H1 (cell line): ENCODE measurements at regions not wholly inside any gene's neighbourhood (a gene's known extent, or its start where the extent isn't known, plus 50 kb on each side); places are given as distances from the start of the nearest gene placed in this dataset.

Experiments
- CTCF ChIA-PET: fragments of 300-600 bp; sonication (Branson Sonifier 250); formaldehyde crosslinking; loops from one replicate; lab custom pipeline; 2021; ENCODE audit not compliant: partially characterized antibody; lab: Charles Lee
- POLR2A ChIA-PET: fragments of 300-600 bp; sonication (Branson Sonifier 250); formaldehyde crosslinking; loops from one replicate; lab custom pipeline; 2021; ENCODE audit warnings: inconsistent platforms; ENCODE audit not compliant: partially characterized antibody; lab: Charles Lee
- DNase-seq, 2 experiments: peaks; one replicate each; pipeline versions ENCODE4 v3.0.0 to v3.0.0-alpha.2; 2010 to 2022; ENCODE audit warnings: low spot score in 2 of 2, low read depth in 1 of 2, mixed read lengths in 1 of 2
- FAIRE-seq: peaks from 2 replicates; lab custom pipeline; 2011; peaks lifted over from hg19 to GRCh38; lab: Jason Lieb, UNC
- H2AFZ ChIP-seq: 2 replicates; pipeline ENCODE4 v1.8.1; 2012; ENCODE audit warnings: low read length, inconsistent platforms
- H2AK5ac ChIP-seq: 2 replicates; pipeline ENCODE4 v1.6.1; 2013; ENCODE audit warnings: low read depth, low read length
- H2BK120ac ChIP-seq: replicated peaks from 2 replicates; pipeline ENCODE3; 2013; ENCODE audit warnings: low read depth, low read length, inconsistent platforms
- H2BK12ac ChIP-seq: 2 replicates; pipeline ENCODE4 v1.6.1; 2013; ENCODE audit warnings: low read depth, low read length
- H2BK15ac ChIP-seq: 2 replicates; pipeline ENCODE4 v1.6.1; 2013; ENCODE audit warnings: low read length
- H2BK20ac ChIP-seq: 2 replicates; pipeline ENCODE4 v1.6.1; 2013; ENCODE audit warnings: low read length
- H2BK5ac ChIP-seq: 2 replicates; pipeline ENCODE4 v1.6.1; 2013; ENCODE audit warnings: low read depth, low read length
- H3K14ac ChIP-seq: 2 replicates; pipeline ENCODE4 v1.6.1; 2013; ENCODE audit warnings: inconsistent platforms; ENCODE audit not compliant: insufficient read length
- H3K18ac ChIP-seq: 2 replicates; pipeline ENCODE4 v1.6.1; 2013; ENCODE audit warnings: low read length; ENCODE audit errors: extremely low read depth
- H3K23ac ChIP-seq: 2 replicates; pipeline ENCODE4 v1.6.1; 2013; ENCODE audit warnings: inconsistent platforms; ENCODE audit not compliant: insufficient read length
- H3K23me2 ChIP-seq: 2 replicates; pipeline ENCODE4 v1.6.1; 2013; ENCODE audit warnings: low read depth, low read length
- H3K27ac ChIP-seq: 2 replicates; pipeline ENCODE4 v1.6.1; 2011; ENCODE audit warnings: low read depth, low read length, inconsistent platforms
- H3K27me3 ChIP-seq, 4 experiments: replicated peaks in 1 of 4; 1 replicate in 1 of 4; 2 replicates in 3 of 4; pipeline versions ENCODE4 v1.6.1 to v1.8.1; 2011 to 2013; ENCODE audit warnings: low read length in 3 of 4, mild to moderate bottlenecking in 3 of 4, inconsistent platforms in 2 of 4, mixed read lengths in 2 of 4, moderate library complexity in 1 of 4; ENCODE audit not compliant: control insufficient read depth in 3 of 4, insufficient read depth in 3 of 4; ENCODE audit errors: extremely low read depth in 1 of 4
- H3K36me3 ChIP-seq, 4 experiments: 2 replicates each; pipeline versions ENCODE4 v1.6.1 to v1.8.1; 2011 to 2013; ENCODE audit warnings: mild to moderate bottlenecking in 4 of 4, low read length in 3 of 4, moderate library complexity in 2 of 4, control low read depth in 1 of 4, inconsistent platforms in 1 of 4; ENCODE audit not compliant: insufficient read depth in 4 of 4, control insufficient read depth in 2 of 4
- H3K4ac ChIP-seq: replicated peaks from 2 replicates; pipeline ENCODE3; 2013; ENCODE audit warnings: low read length, low read depth, mixed read lengths, inconsistent platforms; ENCODE audit not compliant: insufficient read length
- H3K4me1 ChIP-seq, 4 experiments: replicated peaks in 1 of 4; 1 replicate in 1 of 4; 2 replicates in 3 of 4; pipeline versions ENCODE4 v1.6.1 to v1.8.1; 2011 to 2013; ENCODE audit warnings: low read length in 3 of 4, inconsistent platforms in 2 of 4, mixed read lengths in 1 of 4; ENCODE audit not compliant: insufficient read depth in 4 of 4, control insufficient read depth in 3 of 4
- H3K4me2 ChIP-seq, 2 experiments: 2 replicates each; pipeline versions ENCODE4 v1.6.1 to v1.8.1; 2011 to 2013; ENCODE audit warnings: low read depth in 2 of 2, low read length in 2 of 2, control low read depth in 1 of 2, inconsistent platforms in 1 of 2, mild to moderate bottlenecking in 1 of 2; ENCODE audit not compliant: insufficient read depth in 1 of 2
- H3K4me3 ChIP-seq, 4 experiments: fragments of 200-600, 300-600 bp in 1 of 4; sonication (generic), shearing (Covaris generic), sonication (Bioruptor Twin) in 1 of 4; 2 replicates each; pipeline versions ENCODE4 v1.5.1 to v1.8.1; 2011 to 2016; ENCODE audit warnings: low read length in 4 of 4, low read depth in 3 of 4, control low read depth in 2 of 4, inconsistent platforms in 2 of 4, mild to moderate bottlenecking in 2 of 4, mixed read lengths in 1 of 4, moderate library complexity in 1 of 4; ENCODE audit not compliant: insufficient read depth in 2 of 4; ENCODE audit errors: extremely low read depth in 1 of 4
- H3K56ac ChIP-seq: replicated peaks from 2 replicates; pipeline ENCODE3; 2013; ENCODE audit warnings: low read depth, mild to moderate bottlenecking, mixed read lengths, low read length, inconsistent platforms; ENCODE audit not compliant: insufficient read length
- H3K79me1 ChIP-seq: 2 replicates; pipeline ENCODE4 v1.6.1; 2013; ENCODE audit warnings: low read depth, low read length, control low read depth
- H3K79me2 ChIP-seq, 2 experiments: 2 replicates each; pipeline versions ENCODE4 v1.6.1 to v1.8.1; 2012 to 2013; ENCODE audit warnings: low read length in 2 of 2, mild to moderate bottlenecking in 2 of 2, inconsistent platforms in 1 of 2; ENCODE audit not compliant: insufficient read depth in 2 of 2, control insufficient read depth in 1 of 2
- H3K9ac ChIP-seq, 4 experiments: replicated peaks in 1 of 4; 1 replicate in 1 of 4; 2 replicates in 3 of 4; pipeline versions ENCODE4 v1.6.1 to v1.8.1; 2011 to 2013; ENCODE audit warnings: low read depth in 3 of 4, low read length in 3 of 4, control low read depth in 2 of 4, mild to moderate bottlenecking in 2 of 4, moderate library complexity in 2 of 4, inconsistent platforms in 1 of 4; ENCODE audit errors: extremely low read depth in 1 of 4
- H3K9me3 ChIP-seq, 2 experiments: 2 replicates each; pipeline versions ENCODE4 v1.6.1 to v1.8.1; 2012 to 2013; ENCODE audit warnings: mild to moderate bottlenecking in 2 of 2, moderate library complexity in 2 of 2, control low read depth in 1 of 2, inconsistent platforms in 1 of 2, low read depth in 1 of 2, low read length in 1 of 2, mixed read lengths in 1 of 2; ENCODE audit not compliant: insufficient read depth in 2 of 2
- H4K20me1 ChIP-seq, 2 experiments: replicated peaks in 1 of 2; 2 replicates each; pipeline versions ENCODE3 to v1.8.1; 2011 to 2013; ENCODE audit warnings: inconsistent platforms in 2 of 2, low read length in 2 of 2, mild to moderate bottlenecking in 1 of 2; ENCODE audit not compliant: insufficient read depth in 2 of 2, control insufficient read depth in 1 of 2
- H4K5ac ChIP-seq: 2 replicates; pipeline ENCODE4 v1.6.1; 2013; ENCODE audit warnings: low read length, low read depth, mixed read lengths, inconsistent platforms; ENCODE audit not compliant: insufficient read length
- H4K8ac ChIP-seq: 2 replicates; pipeline ENCODE4 v1.8.0; 2013; ENCODE audit warnings: mild to moderate bottlenecking, moderate library complexity, low read length, inconsistent platforms; ENCODE audit not compliant: insufficient read depth; ENCODE audit errors: extremely low read depth
- H4K91ac ChIP-seq: replicated peaks from 2 replicates; pipeline ENCODE3; 2013; ENCODE audit warnings: low read length, mixed read lengths, inconsistent platforms; ENCODE audit not compliant: insufficient read length
- ASH2L ChIP-seq: fragments of 200-600, 300-600 bp; sonication (generic); IDR thresholded peaks from one replicate; pipeline ENCODE4 v1.7.1; 2017; ENCODE audit warnings: low read length
- CHD1 ChIP-seq: IDR thresholded peaks from 2 replicates; pipeline ENCODE4 v1.6.1; 2012; ENCODE audit warnings: low read depth, low read length, improper control_type of control experiment
- EZH2 ChIP-seq: fragments of 200-600 bp; sonication (generic); IDR thresholded peaks from 2 replicates; pipeline ENCODE4 v1.7.1; 2012; ENCODE audit warnings: low read depth, mild to moderate bottlenecking, moderate library complexity, low read length, inconsistent platforms; ENCODE audit not compliant: severe bottlenecking
- GTF2F1 ChIP-seq: IDR thresholded peaks from 2 replicates; pipeline ENCODE4 v1.6.1; 2012; ENCODE audit warnings: low read depth, low read length, improper control_type of control experiment, borderline replicate concordance
- KDM1A ChIP-seq: fragments of 200-600, 300-600 bp; sonication (generic); IDR thresholded peaks from 2 replicates; pipeline ENCODE4 v1.7.1; 2016; ENCODE audit warnings: mild to moderate bottlenecking, low read length, borderline replicate concordance
- NRF1 ChIP-seq: IDR thresholded peaks from 2 replicates; pipeline ENCODE4 v1.6.1; 2011; ENCODE audit warnings: mild to moderate bottlenecking, low read depth, low read length, improper control_type of control experiment
- RBBP5 ChIP-seq: IDR thresholded peaks from 2 replicates; pipeline ENCODE4 v1.7.1; 2012; ENCODE audit warnings: low read depth, mild to moderate bottlenecking, inconsistent platforms, low read length, moderate library complexity, borderline replicate concordance
- SAP30 ChIP-seq: fragments of 300-600 bp; sonication (generic); IDR thresholded peaks from 2 replicates; pipeline ENCODE4 v1.7.1; 2012; ENCODE audit warnings: low read length, moderate library complexity, mild to moderate bottlenecking, inconsistent platforms; ENCODE audit not compliant: insufficient read depth, insufficient replicate concordance
- SIRT6 ChIP-seq: IDR thresholded peaks from one replicate; pipeline ENCODE4 v1.7.1; 2012; ENCODE audit warnings: low read length, inconsistent platforms
- SP4 ChIP-seq: IDR thresholded peaks from 2 replicates; pipeline ENCODE4 v1.6.1; 2012; ENCODE audit warnings: low read length, inconsistent platforms
- TAF1 ChIP-seq: IDR thresholded peaks from 2 replicates; pipeline ENCODE4 v1.6.1; 2011; ENCODE audit warnings: mild to moderate bottlenecking, low read depth, low read length
- TCF12 ChIP-seq: IDR thresholded peaks from 2 replicates; pipeline ENCODE4 v1.6.1; 2011; ENCODE audit warnings: low read depth, mild to moderate bottlenecking, low read length
- WGBS, 2 experiments: shearing (Covaris generic) in 1 of 2; methylation state at CpG; one replicate each; pipeline versions ENCODE4 v1.1.6 to v1.1.7; 2013 to 2015; ENCODE audit warnings: low lambda C conversion rate in 2 of 2, mixed read lengths in 2 of 2, inconsistent platforms in 1 of 2, low coverage in 1 of 2, missing lambda C conversion rate in 1 of 2; ENCODE audit not compliant: insufficient replicate concordance in 2 of 2, insufficient coverage in 1 of 2, insufficient read length in 1 of 2; ENCODE audit errors: extremely low coverage in 1 of 2, missing lambda C conversion rate in 1 of 2; 5-methylcytosine and 5-hydroxymethylcytosine counted together
- TF ChIP-seq, protein P1 (sequence below), 3 experiments: IDR thresholded peaks; 1 replicate in 2 of 3; 2 replicates in 1 of 3; pipeline versions ENCODE4 v1.5.1 to v1.6.1; 2011; ENCODE audit warnings: low read length in 3 of 3, mild to moderate bottlenecking in 3 of 3, inconsistent platforms in 2 of 3, low read depth in 1 of 3, moderate library complexity in 1 of 3; ENCODE audit not compliant: insufficient read depth in 1 of 3; ENCODE audit errors: control extremely low read depth in 1 of 3

DNA sequence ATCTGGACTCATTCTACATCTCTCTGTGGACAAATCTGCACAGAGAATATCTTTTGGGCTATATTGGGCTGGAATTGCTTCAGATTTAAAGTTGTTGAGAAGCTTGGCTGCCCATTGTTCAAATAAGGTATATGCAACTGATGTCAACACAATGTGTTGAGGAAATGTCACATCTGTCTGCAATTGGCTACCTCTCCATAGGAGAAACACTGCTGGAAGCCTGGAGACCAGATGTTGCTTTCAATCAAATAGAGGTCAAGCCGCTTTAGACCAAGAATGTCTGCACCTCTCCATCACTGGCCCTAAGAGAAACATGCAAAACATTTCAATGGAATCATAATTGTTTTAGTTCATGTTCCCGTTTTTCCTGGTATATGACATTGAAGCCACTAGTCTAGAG lies 720.2 kb downstream of the SLC4A3 start:
- no peaks in the 10 kb centered on the region for H3K9me3 ChIP-seq
- H2BK20ac ChIP-seq = no peak overlapping the region
- WGBS, 2 experiments = 83% methylated on average over 2 of the region's 2 CpGs; no CpG with 5 or more reads in 1 of the 2 experiments
- ChIA-PET CTCF (interaction anchor here (1.3 kb wide), 1 partner anchor 10 kb away, joined by 4 read pairs; no protein-coding TSS in a partner anchor), POLR2A (interaction anchor here (0.7 kb wide), 1 partner anchor 146 kb away, joined by 3 read pairs; no protein-coding TSS in a partner anchor)
- H3K79me2 ChIP-seq = no peaks in the 10 kb centered on the region
- H3K23me2 ChIP-seq = no peaks in the 10 kb centered on the region
- H3K56ac ChIP-seq = no peak overlapping the region
- H3K4me3 ChIP-seq = no peak overlapping the region
- no peak overlapping the region for H2BK5ac ChIP-seq
- H2AFZ ChIP-seq = no peak overlapping the region
- H2AK5ac ChIP-seq = no peak overlapping the region
- H2BK120ac ChIP-seq = no peak overlapping the region
- no peak overlapping the region for H3K18ac ChIP-seq
- H3K27me3 ChIP-seq = no peaks in the 10 kb centered on the region
- no peaks in the 10 kb centered on the region for H4K20me1 ChIP-seq
- FAIRE-seq = no peak
- H3K27ac ChIP-seq = no peak overlapping the region
- H3K36me3 ChIP-seq = no peaks in the 10 kb centered on the region
- no peaks in the 10 kb centered on the region for H3K4me1 ChIP-seq
- H4K8ac ChIP-seq = no peak overlapping the region
- no peak overlapping the region for H3K9ac ChIP-seq
- H3K23ac ChIP-seq = no peak overlapping the region
- H3K4ac ChIP-seq = no peak overlapping the region
- no peak overlapping the region for H2BK12ac ChIP-seq
- H3K14ac ChIP-seq = no peak overlapping the region
- no peaks in the 10 kb centered on the region for H3K79me1 ChIP-seq
- DNase-seq = no peak
- H4K5ac ChIP-seq = no peak overlapping the region
- no peak overlapping the region for H2BK15ac ChIP-seq
- H4K91ac ChIP-seq = no peak overlapping the region
- H3K4me2 ChIP-seq = no peak overlapping the region
- TF ChIP-seq, protein P1, sequence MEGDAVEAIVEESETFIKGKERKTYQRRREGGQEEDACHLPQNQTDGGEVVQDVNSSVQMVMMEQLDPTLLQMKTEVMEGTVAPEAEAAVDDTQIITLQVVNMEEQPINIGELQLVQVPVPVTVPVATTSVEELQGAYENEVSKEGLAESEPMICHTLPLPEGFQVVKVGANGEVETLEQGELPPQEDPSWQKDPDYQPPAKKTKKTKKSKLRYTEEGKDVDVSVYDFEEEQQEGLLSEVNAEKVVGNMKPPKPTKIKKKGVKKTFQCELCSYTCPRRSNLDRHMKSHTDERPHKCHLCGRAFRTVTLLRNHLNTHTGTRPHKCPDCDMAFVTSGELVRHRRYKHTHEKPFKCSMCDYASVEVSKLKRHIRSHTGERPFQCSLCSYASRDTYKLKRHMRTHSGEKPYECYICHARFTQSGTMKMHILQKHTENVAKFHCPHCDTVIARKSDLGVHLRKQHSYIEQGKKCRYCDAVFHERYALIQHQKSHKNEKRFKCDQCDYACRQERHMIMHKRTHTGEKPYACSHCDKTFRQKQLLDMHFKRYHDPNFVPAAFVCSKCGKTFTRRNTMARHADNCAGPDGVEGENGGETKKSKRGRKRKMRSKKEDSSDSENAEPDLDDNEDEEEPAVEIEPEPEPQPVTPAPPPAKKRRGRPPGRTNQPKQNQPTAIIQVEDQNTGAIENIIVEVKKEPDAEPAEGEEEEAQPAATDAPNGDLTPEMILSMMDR (IDR thresholded peaks at IDR 0.05; ENCODE audit: control extremely low read depth in 1 of 3, insufficient read depth in 1 of 3, low read depth in 1 of 3, low read length in 3 of 3) = no peak
- TF ChIP-seq EZH2 (no peak), GTF2F1 (no peak), SP4 (no peak), CHD1 (no peak), SIRT6 (no peak), TAF1 (no peak), KDM1A (no peak), NRF1 (no peak), SAP30 (no peak), TCF12 (no peak), RBBP5 (no peak), ASH2L (no peak)
